ENCODE measurements at regions not wholly inside any gene's neighbourhood (a gene's known extent, or its start where the extent isn't known, plus 50 kb on each side); places are given as distances from the start of the nearest gene placed in this dataset.

DNA sequence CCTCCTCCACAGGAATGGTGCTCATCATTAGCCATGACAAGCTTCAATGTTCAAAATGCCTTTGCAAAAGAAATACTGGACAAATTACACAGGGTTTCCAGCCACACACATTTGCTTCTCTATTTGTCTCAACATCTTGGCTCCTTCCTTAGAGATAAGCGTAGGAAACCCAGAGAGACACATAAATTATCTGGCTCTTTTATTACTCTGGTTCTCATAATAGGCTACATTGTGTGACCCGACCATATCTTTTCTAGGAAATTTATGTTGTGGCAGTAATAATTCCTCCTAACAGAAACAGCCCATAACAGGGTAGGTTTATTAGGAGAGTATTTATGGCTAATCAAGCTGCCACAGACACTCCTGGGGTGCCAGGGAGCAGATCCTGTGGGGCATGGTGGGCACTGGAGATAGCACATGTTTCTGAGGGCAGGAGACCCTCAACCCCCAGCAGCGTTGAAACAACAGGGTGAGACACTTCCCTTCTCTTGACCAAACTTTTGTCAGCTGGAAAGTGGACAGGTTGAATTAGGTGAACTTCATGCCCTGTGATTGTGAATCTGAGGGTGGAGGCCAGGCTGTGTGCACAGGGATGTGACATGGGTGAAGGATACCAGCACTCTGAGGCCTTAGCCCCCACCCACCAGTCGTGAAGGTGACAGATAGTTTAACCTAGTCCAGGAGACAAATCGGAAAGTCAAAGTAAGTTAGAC lies 295.9 kb upstream of the ZNF32 start:
- DNase-seq (ENCODE audit: low read depth) = no peak
- no peak overlapping the region for H3K4me3 ChIP-seq (ENCODE audit: low read length)
- TF ChIP-seq, protein P1, sequence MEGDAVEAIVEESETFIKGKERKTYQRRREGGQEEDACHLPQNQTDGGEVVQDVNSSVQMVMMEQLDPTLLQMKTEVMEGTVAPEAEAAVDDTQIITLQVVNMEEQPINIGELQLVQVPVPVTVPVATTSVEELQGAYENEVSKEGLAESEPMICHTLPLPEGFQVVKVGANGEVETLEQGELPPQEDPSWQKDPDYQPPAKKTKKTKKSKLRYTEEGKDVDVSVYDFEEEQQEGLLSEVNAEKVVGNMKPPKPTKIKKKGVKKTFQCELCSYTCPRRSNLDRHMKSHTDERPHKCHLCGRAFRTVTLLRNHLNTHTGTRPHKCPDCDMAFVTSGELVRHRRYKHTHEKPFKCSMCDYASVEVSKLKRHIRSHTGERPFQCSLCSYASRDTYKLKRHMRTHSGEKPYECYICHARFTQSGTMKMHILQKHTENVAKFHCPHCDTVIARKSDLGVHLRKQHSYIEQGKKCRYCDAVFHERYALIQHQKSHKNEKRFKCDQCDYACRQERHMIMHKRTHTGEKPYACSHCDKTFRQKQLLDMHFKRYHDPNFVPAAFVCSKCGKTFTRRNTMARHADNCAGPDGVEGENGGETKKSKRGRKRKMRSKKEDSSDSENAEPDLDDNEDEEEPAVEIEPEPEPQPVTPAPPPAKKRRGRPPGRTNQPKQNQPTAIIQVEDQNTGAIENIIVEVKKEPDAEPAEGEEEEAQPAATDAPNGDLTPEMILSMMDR (conservative IDR thresholded peaks at IDR 0.05; ENCODE audit: low read depth, low read length) = no peak

DNA sequence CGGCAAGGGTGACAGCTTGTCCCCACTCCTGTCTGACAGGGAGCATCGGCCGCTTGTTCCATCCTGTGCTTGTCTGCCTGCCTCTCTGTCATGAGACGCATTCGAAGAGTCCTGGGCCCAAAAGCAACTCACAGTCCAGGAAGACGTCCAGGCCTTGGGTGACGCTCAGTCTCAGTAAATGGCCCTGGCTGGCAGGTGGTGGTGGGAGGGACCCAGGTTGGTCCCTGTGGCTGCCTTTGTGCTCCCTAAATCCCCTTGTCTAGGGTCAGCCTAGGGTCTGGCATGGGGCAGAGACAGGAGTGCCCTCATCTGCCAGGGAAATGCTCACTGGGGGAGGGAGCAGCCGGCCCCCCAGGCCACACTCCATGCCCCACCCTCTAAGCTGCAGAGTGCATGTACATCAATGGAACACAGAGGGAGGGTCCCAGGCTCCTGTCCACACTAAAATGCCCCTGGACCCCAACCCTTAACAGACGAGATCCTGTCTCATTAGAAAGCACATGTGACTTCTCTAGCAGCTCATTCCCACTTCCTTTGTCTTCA lies 295.2 kb upstream of the ZNF32 start:
- TF ChIP-seq, protein P1 (conservative IDR thresholded peaks at IDR 0.05; ENCODE audit: low read depth, low read length) = no peak
- no peak for DNase-seq (ENCODE audit: low read depth)
- H3K4me3 ChIP-seq (ENCODE audit: low read length) = no peak overlapping the region

DNA sequence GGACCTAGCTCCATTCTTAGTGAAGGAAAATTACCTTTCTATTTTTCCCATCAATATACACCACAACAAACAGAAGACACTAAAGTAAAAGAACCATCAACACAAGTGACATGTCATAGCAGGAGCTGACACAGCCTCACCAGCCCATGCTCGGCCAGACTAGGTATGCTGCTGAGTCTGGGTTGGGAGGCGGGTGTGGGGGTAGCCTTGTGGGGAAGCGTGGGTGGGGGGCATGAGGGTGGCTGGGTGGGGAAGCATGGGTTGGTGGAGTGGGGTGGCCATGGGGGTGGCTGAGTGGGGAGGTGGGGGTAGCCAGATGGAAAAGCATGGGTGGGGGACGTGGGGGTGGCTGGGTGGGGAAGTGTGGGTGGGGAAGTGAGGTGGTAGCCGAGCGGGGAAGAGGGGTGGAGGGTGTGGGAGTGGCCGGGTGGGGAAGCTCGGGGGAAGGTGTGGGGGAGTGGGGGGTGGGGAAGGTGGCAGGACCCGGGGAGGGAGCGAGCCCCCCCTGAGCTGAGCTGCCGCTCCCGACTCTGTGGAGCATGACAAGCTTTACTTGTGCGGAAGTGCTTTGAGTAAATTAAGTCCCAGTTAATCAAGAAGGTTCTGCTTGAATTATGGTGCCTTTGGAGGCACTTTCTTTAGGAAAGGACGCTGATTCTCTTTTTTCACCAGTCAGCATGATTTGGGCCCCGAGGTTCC lies 294.6 kb upstream of the ZNF32 start:
- TF ChIP-seq, protein P1 (conservative IDR thresholded peaks at IDR 0.05; ENCODE audit: low read depth, low read length) = no peak
- no peak for DNase-seq (ENCODE audit: low read depth)
- no peak overlapping the region for H3K4me3 ChIP-seq (ENCODE audit: low read length)

DNA sequence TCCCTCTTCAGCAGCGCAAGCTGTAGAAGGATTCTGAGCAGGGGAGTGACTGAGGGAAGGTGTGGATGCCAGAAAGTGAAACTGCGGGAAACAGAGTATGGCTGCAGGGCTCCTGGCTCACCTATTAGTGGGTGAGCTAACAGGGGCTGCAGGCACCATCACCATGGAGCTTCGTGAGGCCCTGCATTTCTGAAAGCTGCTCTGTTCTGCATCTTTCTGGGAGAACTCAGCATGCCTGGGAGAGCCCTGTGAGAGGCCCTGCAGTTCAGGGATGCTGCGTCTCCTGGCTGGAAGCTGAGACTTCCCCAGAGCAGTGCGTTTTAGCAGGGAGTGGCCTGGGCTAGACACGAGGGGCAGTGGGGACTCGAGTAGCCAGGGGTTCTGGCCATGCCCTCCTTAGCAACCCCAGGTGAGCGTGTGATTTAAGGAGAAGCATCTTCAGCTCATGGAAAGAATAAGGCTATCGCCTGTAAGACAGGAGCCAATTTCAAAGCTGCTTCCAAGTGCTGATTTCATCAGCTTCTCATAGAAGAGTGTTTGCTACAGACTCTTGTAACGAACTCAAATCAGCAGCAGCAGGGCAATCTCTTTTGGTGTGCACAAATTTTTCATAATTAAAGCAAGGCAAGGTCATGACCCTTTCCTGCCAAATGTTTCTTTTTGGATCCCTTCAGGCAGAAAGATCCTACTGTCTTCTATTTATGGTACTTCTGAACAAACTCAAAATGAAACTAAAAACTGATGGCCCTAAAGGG lies 293.6 kb upstream of the ZNF32 start:
- TF ChIP-seq, protein P1 (conservative IDR thresholded peaks at IDR 0.05; ENCODE audit: low read depth, low read length) = no peak
- H3K4me3 ChIP-seq (ENCODE audit: low read length) = no peak overlapping the region
- DNase-seq (ENCODE audit: low read depth) = no peak

DNA sequence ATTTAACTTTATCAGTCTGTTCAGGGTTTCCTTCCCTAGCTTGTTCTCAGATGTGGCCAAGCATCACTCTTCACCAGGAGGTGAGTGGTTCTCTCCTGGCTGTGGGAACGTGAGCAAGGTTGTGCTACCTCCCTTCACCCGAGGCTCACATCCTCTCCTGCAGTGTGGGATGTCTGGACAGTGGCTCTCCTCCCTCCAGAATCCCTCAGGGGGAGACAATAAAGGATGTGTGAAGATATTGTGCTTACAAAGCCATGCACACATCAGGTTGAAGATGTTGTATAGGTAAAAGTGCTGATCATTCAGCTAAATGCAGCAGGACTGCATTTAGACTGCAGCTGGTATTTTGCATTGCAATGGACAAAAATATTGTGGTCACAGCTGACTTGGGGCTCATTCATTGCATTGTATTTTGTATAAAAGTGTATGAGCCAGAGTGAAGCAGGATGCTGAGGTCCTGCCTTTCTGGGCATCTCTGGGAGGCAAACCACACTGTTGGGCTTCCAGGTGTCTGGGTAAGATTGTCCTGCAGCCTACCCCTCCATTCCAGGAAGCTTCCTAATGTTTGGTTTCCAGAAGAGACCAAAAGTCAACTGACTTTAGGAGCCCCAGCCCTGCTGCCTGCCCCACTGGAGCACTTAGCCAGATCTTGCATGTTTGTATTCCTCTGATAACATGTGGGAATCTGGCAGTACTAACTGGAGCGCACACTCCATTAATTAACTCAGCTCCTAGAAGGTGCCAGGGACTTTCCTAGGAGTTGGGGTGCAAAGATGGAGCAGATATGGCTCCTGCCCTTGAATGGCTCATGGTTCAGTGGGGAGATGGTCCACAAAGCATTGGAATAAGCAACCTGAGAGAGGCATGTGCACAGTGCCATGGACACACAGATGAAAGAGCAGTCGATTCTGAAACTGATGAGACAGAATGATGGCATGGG lies 292.5 kb upstream of the ZNF32 start:
- no peak overlapping the region for H3K4me3 ChIP-seq (ENCODE audit: low read length)
- no peak for DNase-seq (ENCODE audit: low read depth)
- TF ChIP-seq, protein P1 (conservative IDR thresholded peaks at IDR 0.05; ENCODE audit: low read depth, low read length) = no peak
